Sigmoid colon (tissue), 6 donors: ENCODE measurements at regions not wholly inside any gene's neighbourhood (a gene's known extent, or its start where the extent isn't known, plus 50 kb on each side); places are given as distances from the start of the nearest gene placed in this dataset.

Experiments
- DNase-seq: peaks from one replicate; pipeline ENCODE4 v3.0.0-alpha.2; 2019
- H3K27ac ChIP-seq, 4 donors: fragments of 200-600 bp; sonication (generic); one replicate each; pipeline ENCODE4 v1.5.1; 2016 to 2019; ENCODE audit warnings: mild to moderate bottlenecking in 1 of 4
- H3K27me3 ChIP-seq, 3 donors: fragments of 200-600 bp; sonication (generic); one replicate each; pipeline ENCODE4 v1.5.1; 2019; ENCODE audit warnings: mild to moderate bottlenecking in 1 of 3
- H3K36me3 ChIP-seq, 4 donors: fragments of 200-600 bp; sonication (generic); one replicate each; pipeline ENCODE4 v1.5.1; 2016 to 2019
- H3K4me1 ChIP-seq, 4 donors: fragments of 200-600 bp; sonication (generic); one replicate each; pipeline ENCODE4 v1.5.1; 2017 to 2019
- H3K4me3 ChIP-seq, 4 donors: fragments of 200-600 bp; sonication (generic); one replicate each; pipeline ENCODE4 v1.5.1; 2017 to 2019; ENCODE audit warnings: mild to moderate bottlenecking in 2 of 4, moderate library complexity in 1 of 4
- H3K9me3 ChIP-seq, 4 donors: fragments of 200-600 bp in 3 of 4; sonication (generic) in 3 of 4; one replicate each; pipeline versions ENCODE4 v1.5.1 to v1.6.1; 2013 to 2019
- CTCF ChIP-seq, 4 experiments: fragments of 450-650 bp in 3 of 4; fragments of 200-600 bp in 1 of 4; IDR thresholded peaks; one replicate each; pipeline ENCODE4 v1.5.1; 2016 to 2019; ENCODE audit warnings: antibody characterized with exemption in 4 of 4, mild to moderate bottlenecking in 3 of 4, moderate library complexity in 2 of 4
- EP300 ChIP-seq, 4 donors: sonication (generic); formaldehyde crosslinking; IDR thresholded peaks; one replicate each; pipeline ENCODE4 v1.6.1; 2017; ENCODE audit warnings: antibody characterized with exemption in 4 of 4
- POLR2A ChIP-seq, 2 donors: fragments of 450-650 bp; IDR thresholded peaks; one replicate each; pipeline ENCODE4 v1.6.1; 2016; ENCODE audit warnings: antibody characterized with exemption in 2 of 2, mild to moderate bottlenecking in 2 of 2, moderate library complexity in 2 of 2
- POLR2AphosphoS5 ChIP-seq, 4 donors: sonication (generic); formaldehyde crosslinking; IDR thresholded peaks; one replicate each; pipeline ENCODE4 v1.6.1; 2017; ENCODE audit warnings: antibody characterized with exemption in 4 of 4
- WGBS, 2 donors: extraction: QIAGEN DNeasy Blood & Tissue Kit; methylation state at CpG; one replicate each; pipeline ENCODE4 v1.1.7; 2013; 5-methylcytosine and 5-hydroxymethylcytosine counted together
- intact Hi-C: fragments of 100-400 bp; cut with DNase I; formaldehyde crosslinking; loops from one replicate; pipeline ENCODE4 v1.15.1; 2023
- donor health status: healthy with polysubstance abuse.
- donor health status: healthy.

- no peaks in the 10 kb centered on the region for H3K9me3 ChIP-seq
- WGBS, 2 donors, result 78 to 91% methylated on average over 2 of the region's 2 CpGs
- intact Hi-C loops, result no loop called here
- no peak for DNase-seq
- H3K27ac ChIP-seq, result no peak overlapping the region
- no peak for TF ChIP-seq POLR2A (IDR thresholded peaks at IDR 0.05)
- TF ChIP-seq EP300 (IDR thresholded peaks at IDR 0.05), result no peak
- no peak for TF ChIP-seq CTCF (IDR thresholded peaks at IDR 0.05)
- TF ChIP-seq POLR2AphosphoS5 (IDR thresholded peaks at IDR 0.05), result no peak
- no peak overlapping the region for H3K4me3 ChIP-seq
- H3K4me1 ChIP-seq, result no peaks in the 10 kb centered on the region
- H3K27me3 ChIP-seq, result no peaks in the 10 kb centered on the region
- H3K36me3 ChIP-seq, result no peaks in the 10 kb centered on the region
These were observed 1249.2 kb upstream of the CDH6 start for GRCh38 chr5:29944327-29944726.

DNA sequence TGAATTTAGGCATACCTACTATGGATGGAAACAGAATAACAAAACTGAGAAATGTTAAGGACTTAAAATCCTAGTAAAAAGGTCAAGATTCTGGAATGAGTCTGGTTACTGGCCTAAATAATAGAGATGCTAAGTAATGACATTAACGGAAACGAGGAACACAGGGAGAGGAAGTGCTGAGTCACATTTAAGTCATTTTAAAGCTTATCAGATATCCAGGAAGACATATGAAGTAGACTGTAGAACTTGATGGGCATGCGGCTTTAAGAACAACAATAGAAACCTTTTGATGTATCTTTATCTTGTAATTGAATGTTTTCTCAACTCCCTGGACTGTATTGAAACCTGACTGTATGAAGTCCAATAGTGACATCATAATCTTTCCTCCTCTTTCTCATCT, 1251.4 kb upstream of the CDH6 start:
- no peak for DNase-seq
- Histone ChIP-seq H3K4me1 (no peaks in the 10 kb centered on the region), H3K9me3 (no peaks in the 10 kb centered on the region), H3K36me3 (no peaks in the 10 kb centered on the region), H3K27me3 (no peaks in the 10 kb centered on the region), H3K4me3 (no peak overlapping the region), H3K27ac (no peak overlapping the region)
- WGBS, 2 donors, result 52 to 65% methylated on average over 3 of the region's 3 CpGs
- intact Hi-C loops, result no loop called here
- no peak for TF ChIP-seq EP300 (IDR thresholded peaks at IDR 0.05)
- TF ChIP-seq CTCF (IDR thresholded peaks at IDR 0.05), result no peak
- TF ChIP-seq POLR2A (IDR thresholded peaks at IDR 0.05), result no peak
- no peak for TF ChIP-seq POLR2AphosphoS5 (IDR thresholded peaks at IDR 0.05)

DNA sequence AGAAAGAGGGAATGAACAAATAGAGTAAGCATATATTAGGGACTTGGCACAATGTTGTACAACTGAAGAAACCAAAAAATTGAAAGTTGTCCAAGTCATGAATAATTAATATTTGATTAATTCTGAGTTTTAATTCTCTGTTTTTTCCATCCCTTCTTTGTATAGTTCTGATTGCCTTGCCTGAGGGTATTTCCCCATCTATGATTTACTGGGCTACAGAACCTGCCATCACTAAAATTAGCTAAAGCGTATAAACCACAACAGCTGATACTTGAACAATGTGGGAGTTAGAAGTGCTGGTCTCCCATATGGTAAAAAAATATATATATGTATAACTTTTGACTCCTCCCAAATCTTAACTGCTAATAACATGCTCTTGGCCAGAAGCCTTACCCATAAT, 1253.5 kb upstream of the CDH6 start:
- DNase-seq, result no peak
- intact Hi-C loops, result no loop called here

GRCh38 chr5:29935371-29935770, 1258.1 kb upstream of the CDH6 start:
- intact Hi-C loops, result no loop called here
- Histone ChIP-seq H3K36me3 (no peaks in the 10 kb centered on the region), H3K4me1 (no peaks in the 10 kb centered on the region), H3K9me3 (no peaks in the 10 kb centered on the region), H3K4me3 (no peak overlapping the region), H3K27me3 (no peaks in the 10 kb centered on the region), H3K27ac (no peak overlapping the region)
- 84 to 87% methylated on average over 1 of the region's 1 CpG for WGBS, 2 donors
- TF ChIP-seq POLR2AphosphoS5 (IDR thresholded peaks at IDR 0.05), result no peak
- no peak for TF ChIP-seq POLR2A (IDR thresholded peaks at IDR 0.05)
- no peak for DNase-seq

More for the DNA sequence above, 1253.5 kb upstream of the CDH6 start:
- TF ChIP-seq POLR2A (IDR thresholded peaks at IDR 0.05) (no peak), CTCF (IDR thresholded peaks at IDR 0.05) (no peak), EP300 (IDR thresholded peaks at IDR 0.05) (no peak), POLR2AphosphoS5 (IDR thresholded peaks at IDR 0.05) (no peak)
- 80 to 91% methylated on average over 1 of the region's 1 CpG for WGBS, 2 donors
- no peak overlapping the region for H3K27ac ChIP-seq
- no peaks in the 10 kb centered on the region for H3K9me3 ChIP-seq
- no peaks in the 10 kb centered on the region for H3K36me3 ChIP-seq
- H3K27me3 ChIP-seq, result no peaks in the 10 kb centered on the region
- H3K4me3 ChIP-seq, result no peak overlapping the region
- H3K4me1 ChIP-seq, result no peaks in the 10 kb centered on the region

DNA sequence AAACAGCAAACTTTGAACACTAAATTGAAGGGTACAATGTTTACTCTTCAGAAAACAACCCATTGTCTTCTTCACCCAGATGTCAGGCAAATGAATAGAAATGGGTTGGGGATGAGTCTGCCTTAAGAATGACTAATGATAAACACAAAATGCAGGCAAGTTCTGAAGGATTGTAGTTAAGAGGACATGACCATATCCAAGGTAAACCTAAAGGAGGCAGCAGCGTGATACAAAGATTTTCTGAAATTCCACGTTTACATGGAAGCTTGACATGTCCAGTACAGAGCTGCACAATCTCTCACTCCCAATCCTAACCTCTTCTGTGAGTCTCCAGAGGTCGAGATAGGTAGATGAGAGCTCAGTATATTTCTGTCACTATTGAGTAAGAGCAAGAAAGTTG, 1263.2 kb upstream of the CDH6 start:
- 49 to 60% methylated on average over 3 of the region's 3 CpGs for WGBS, 2 donors
- DNase-seq, result no peak
- H3K27ac ChIP-seq, result no peak overlapping the region
- H3K4me1 ChIP-seq, result no peaks in the 10 kb centered on the region
- intact Hi-C loops, result no loop called here
- H3K36me3 ChIP-seq, result no peaks in the 10 kb centered on the region
- H3K4me3 ChIP-seq, result no peak overlapping the region
- H3K27me3 ChIP-seq, result no peaks in the 10 kb centered on the region
- TF ChIP-seq CTCF (IDR thresholded peaks at IDR 0.05), result no peak
- TF ChIP-seq EP300 (IDR thresholded peaks at IDR 0.05), result no peak
- TF ChIP-seq POLR2AphosphoS5 (IDR thresholded peaks at IDR 0.05), result no peak
- no peak for TF ChIP-seq POLR2A (IDR thresholded peaks at IDR 0.05)
- no peaks in the 10 kb centered on the region for H3K9me3 ChIP-seq
